Ascending aorta (tissue), 2 donors: ENCODE measurements at regions not wholly inside any gene's neighbourhood (a gene's known extent, or its start where the extent isn't known, plus 50 kb on each side); places are given as distances from the start of the nearest gene placed in this dataset.
"Not testable (repeated sequence)": the region's sequence is repeated elsewhere in the genome, so short reads cannot be mapped to it uniquely, and the experiment has no call there.

Experiments
- DNase-seq, 2 donors: peaks; one replicate each; pipeline ENCODE4 v3.0.0-alpha.2; 2019; ENCODE audit warnings: low spot score in 2 of 2
- H3K27ac ChIP-seq, 2 donors: fragments of 200-600 bp; sonication (generic); one replicate each; pipeline ENCODE4 v1.5.1; 2016 to 2017; ENCODE audit warnings: mild to moderate bottlenecking in 1 of 2
- H3K27me3 ChIP-seq: fragments of 200-600 bp; sonication (generic); one replicate; pipeline ENCODE4 v1.5.1; 2017
- H3K36me3 ChIP-seq, 2 donors: fragments of 200-600 bp; sonication (generic); one replicate each; pipeline ENCODE4 v1.5.1; 2016
- H3K4me1 ChIP-seq, 2 donors: fragments of 200-600 bp; sonication (generic); one replicate each; pipeline ENCODE4 v1.5.1; 2016 to 2017; ENCODE audit warnings: mild to moderate bottlenecking in 1 of 2
- H3K4me3 ChIP-seq, 2 donors: fragments of 200-600 bp; sonication (generic); one replicate each; pipeline ENCODE4 v1.5.1; 2016 to 2017; ENCODE audit warnings: mild to moderate bottlenecking in 1 of 2
- H3K9me3 ChIP-seq, 2 donors: fragments of 200-600 bp; sonication (generic); one replicate each; pipeline ENCODE4 v1.5.1; 2016
- CTCF ChIP-seq, 3 experiments: fragments of 200-600 bp in 2 of 3; fragments of 450-650 bp in 1 of 3; sonication (generic) in 2 of 3; IDR thresholded peaks; one replicate each; pipeline ENCODE4 v1.5.1; 2016 to 2019; ENCODE audit warnings: antibody characterized with exemption in 3 of 3, mild to moderate bottlenecking in 1 of 3, moderate library complexity in 1 of 3
- intact Hi-C: fragments of 100-400 bp; cut with DNase I; formaldehyde crosslinking; loops from one replicate; pipeline ENCODE4 v1.15.1; 2023

- Histone ChIP-seq H3K4me3 (no peak overlapping the region), H3K27ac (no peak overlapping the region), H3K36me3 (no peaks in the 10 kb centered on the region), H3K27me3 (no peaks in the 10 kb centered on the region), H3K4me1 (no peaks in the 10 kb centered on the region), H3K9me3 (no peaks in the 10 kb centered on the region)
- DNase-seq = no peak
- TF ChIP-seq CTCF (IDR thresholded peaks at IDR 0.05) = no peak
- intact Hi-C loops = no loop called here
Measured at GRCh38 chr10:108616559-108617285, 1306.6 kb downstream of the XPNPEP1 start.

- H3K27ac ChIP-seq = no peak overlapping the region
- no peaks in the 10 kb centered on the region for H3K4me1 ChIP-seq
- H3K4me3 ChIP-seq = no peak overlapping the region
- H3K27me3 ChIP-seq = no peaks in the 10 kb centered on the region
- H3K9me3 ChIP-seq = no peaks in the 10 kb centered on the region
- intact Hi-C loops = no loop called here
- no peaks in the 10 kb centered on the region for H3K36me3 ChIP-seq
- no peak for DNase-seq
- no peak for TF ChIP-seq CTCF (IDR thresholded peaks at IDR 0.05)
Measured at GRCh38 chr10:108615576-108616320, 1307.6 kb downstream of the XPNPEP1 start.

- DNase-seq = no peak
- no peak for TF ChIP-seq CTCF (IDR thresholded peaks at IDR 0.05)
- Histone ChIP-seq H3K27ac (no peak overlapping the region), H3K4me1 (no peaks in the 10 kb centered on the region), H3K9me3 (no peaks in the 10 kb centered on the region), H3K27me3 (no peaks in the 10 kb centered on the region), H3K4me3 (no peak overlapping the region), H3K36me3 (no peaks in the 10 kb centered on the region)
- intact Hi-C loops = no loop called here
Measured at GRCh38 chr10:108612485-108612884, 1310.8 kb downstream of the XPNPEP1 start.

DNA sequence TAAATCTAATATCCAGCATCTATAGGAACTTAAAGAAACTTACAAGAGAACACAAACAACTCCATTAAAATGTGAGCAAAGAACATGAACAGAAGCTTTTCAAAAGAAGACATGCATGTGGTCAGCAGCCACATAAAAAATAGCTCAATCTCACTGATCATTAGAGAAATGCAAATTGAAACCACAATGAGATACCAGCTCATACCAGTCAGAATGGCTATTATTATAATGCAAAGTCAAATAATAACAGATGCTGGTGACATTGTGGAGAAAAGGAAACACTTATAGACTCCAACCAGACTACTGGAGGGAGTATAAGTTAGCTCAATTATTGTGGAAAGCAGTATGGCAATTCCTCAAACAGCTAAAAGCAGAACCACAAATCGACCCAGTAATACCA lies 1314.5 kb downstream of the XPNPEP1 start:
- no peak for TF ChIP-seq CTCF (IDR thresholded peaks at IDR 0.05)
- no peak for DNase-seq
- Histone ChIP-seq H3K36me3 (no peaks in the 10 kb centered on the region), H3K4me3 (no peak overlapping the region), H3K9me3 (no peaks in the 10 kb centered on the region), H3K27ac (no peak overlapping the region), H3K27me3 (no peaks in the 10 kb centered on the region), H3K4me1 (no peaks in the 10 kb centered on the region)
- intact Hi-C loops = no loop called here

- DNase-seq = no peak
- no peaks in the 10 kb centered on the region for H3K27me3 ChIP-seq
- no peaks in the 10 kb centered on the region for H3K36me3 ChIP-seq
- H3K9me3 ChIP-seq = no peaks in the 10 kb centered on the region
- no peak overlapping the region for H3K27ac ChIP-seq
- no peaks in the 10 kb centered on the region for H3K4me1 ChIP-seq
- intact Hi-C loops = no loop called here
- TF ChIP-seq CTCF (IDR thresholded peaks at IDR 0.05) = no peak
- H3K4me3 ChIP-seq = no peak overlapping the region
Measured at GRCh38 chr10:108601851-108602250, 1321.5 kb downstream of the XPNPEP1 start.

DNA sequence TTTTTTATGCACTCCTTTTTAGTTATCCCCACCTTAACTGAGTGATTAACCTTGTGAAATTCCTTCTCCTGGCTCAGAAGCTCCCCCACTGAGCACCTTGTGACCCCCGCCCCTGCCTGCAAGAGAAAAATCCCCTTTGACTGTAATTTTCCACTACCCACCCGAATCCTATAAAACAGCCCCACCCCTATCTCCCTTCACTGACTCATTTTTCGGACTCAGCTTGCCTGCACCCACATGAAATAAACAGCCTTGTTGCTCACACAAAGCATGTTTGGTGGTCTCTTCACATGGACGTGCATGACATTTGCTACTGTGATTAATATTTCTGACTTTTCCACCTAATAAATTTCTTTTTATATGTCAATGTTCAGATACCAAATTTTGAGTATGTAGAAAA lies 1322.8 kb downstream of the XPNPEP1 start:
- intact Hi-C loops, H3K9me3 ChIP-seq, H3K4me1 ChIP-seq, DNase-seq, H3K27me3 ChIP-seq, H3K4me3 ChIP-seq, H3K36me3 ChIP-seq, H3K27ac ChIP-seq: not testable (repeated sequence)

DNA sequence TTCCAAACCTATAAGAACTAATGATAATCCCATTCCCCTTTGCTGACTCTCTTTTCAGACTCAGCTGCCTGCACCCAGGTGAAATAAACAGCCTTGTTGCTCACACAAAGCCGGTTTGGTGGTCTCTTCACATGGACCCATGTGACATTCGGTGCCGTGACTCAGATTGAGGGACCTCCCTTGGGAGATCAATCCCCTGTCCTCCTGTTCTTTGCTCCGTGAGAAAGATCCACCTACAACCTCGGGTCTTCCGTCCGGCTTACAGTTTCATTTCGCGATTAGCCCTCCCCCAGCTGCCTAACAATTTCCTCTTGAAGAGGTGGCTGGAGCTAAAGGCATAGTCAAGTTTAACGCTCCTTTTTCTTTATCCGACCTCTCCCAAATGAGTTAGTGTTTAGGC lies 1324.0 kb downstream of the XPNPEP1 start:
- H3K36me3 ChIP-seq, intact Hi-C loops, H3K4me3 ChIP-seq, DNase-seq, H3K9me3 ChIP-seq, H3K4me1 ChIP-seq, H3K27ac ChIP-seq, H3K27me3 ChIP-seq: not testable (repeated sequence)
